Uterus (tissue), 2 donors: ENCODE measurements at regions not wholly inside any gene's neighbourhood (a gene's known extent, or its start where the extent isn't known, plus 50 kb on each side); places are given as distances from the start of the nearest gene placed in this dataset.

Experiments
- POLR2A ChIP-seq, 2 donors: fragments of 450-650 bp; IDR thresholded peaks; one replicate each; pipeline ENCODE4 v1.6.1; 2016; ENCODE audit warnings: antibody characterized with exemption in 2 of 2, mild to moderate bottlenecking in 1 of 2, moderate library complexity in 1 of 2
- TF ChIP-seq, protein P1 (sequence below), 4 experiments: fragments of 200-600 bp in 2 of 4; fragments of 450-650 bp in 2 of 4; sonication (generic) in 2 of 4; IDR thresholded peaks; one replicate each; pipeline ENCODE4 v1.5.1; 2016 to 2019; ENCODE audit warnings: antibody characterized with exemption in 4 of 4, mild to moderate bottlenecking in 2 of 4, moderate library complexity in 1 of 4

DNA sequence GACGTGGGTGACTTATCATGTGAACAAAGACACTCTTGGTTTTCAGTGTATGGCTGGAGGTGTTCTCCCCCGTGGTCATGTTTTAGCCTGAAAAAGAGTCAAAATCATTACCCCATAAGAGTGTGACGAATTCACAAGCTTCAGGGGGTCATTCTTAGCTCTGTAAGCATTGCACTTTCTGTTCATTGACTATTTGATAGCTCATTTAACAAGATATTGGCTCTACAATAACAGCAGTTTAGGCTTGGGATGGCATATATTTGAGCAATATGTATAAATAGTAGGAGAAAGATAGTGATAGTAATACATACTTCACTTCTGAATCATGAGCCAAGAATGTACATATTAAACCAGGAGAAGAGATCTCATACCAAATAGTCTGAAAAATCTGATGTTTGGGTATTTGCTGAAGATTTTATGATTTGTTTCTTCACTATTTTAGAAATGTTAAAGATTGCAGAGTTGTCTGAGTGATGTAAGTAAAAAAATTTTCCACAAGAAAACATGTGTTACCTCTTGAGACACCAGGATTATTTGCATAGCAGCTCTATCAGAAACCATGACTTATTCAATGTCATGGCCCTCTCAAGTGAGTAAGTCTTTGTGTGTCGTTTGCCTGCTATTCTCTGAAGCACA is 996.0 kb downstream of the OTOL1 start:
- TF ChIP-seq, protein P1, sequence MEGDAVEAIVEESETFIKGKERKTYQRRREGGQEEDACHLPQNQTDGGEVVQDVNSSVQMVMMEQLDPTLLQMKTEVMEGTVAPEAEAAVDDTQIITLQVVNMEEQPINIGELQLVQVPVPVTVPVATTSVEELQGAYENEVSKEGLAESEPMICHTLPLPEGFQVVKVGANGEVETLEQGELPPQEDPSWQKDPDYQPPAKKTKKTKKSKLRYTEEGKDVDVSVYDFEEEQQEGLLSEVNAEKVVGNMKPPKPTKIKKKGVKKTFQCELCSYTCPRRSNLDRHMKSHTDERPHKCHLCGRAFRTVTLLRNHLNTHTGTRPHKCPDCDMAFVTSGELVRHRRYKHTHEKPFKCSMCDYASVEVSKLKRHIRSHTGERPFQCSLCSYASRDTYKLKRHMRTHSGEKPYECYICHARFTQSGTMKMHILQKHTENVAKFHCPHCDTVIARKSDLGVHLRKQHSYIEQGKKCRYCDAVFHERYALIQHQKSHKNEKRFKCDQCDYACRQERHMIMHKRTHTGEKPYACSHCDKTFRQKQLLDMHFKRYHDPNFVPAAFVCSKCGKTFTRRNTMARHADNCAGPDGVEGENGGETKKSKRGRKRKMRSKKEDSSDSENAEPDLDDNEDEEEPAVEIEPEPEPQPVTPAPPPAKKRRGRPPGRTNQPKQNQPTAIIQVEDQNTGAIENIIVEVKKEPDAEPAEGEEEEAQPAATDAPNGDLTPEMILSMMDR (IDR thresholded peaks at IDR 0.05): no peak
- no peak for TF ChIP-seq POLR2A (IDR thresholded peaks at IDR 0.05)
